ENCODE measurements at regions not wholly inside any gene's neighbourhood (a gene's known extent, or its start where the extent isn't known, plus 50 kb on each side); places are given as distances from the start of the nearest gene placed in this dataset.

DNA sequence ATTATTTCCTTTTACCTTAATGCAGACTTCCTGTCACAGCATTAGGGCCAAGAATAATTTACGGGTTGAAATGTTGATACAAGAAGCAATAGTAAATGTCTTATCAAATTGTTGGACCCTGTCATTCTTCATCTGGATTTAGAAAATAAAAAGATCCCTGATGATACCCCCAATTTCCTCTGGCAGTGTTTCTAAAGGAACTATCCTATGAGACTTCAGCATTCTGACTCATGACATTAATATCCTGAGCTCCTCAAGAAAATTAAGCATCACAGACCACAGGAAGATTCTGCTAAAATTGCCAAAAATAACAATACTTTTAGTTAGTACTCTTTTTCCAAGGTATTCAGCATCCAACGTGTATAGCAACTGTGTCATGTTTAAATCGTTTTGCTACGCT, 490.5 kb upstream of the ANKRD30A start:
- DNase-seq (ENCODE audit: low spot score), result no peak

DNA sequence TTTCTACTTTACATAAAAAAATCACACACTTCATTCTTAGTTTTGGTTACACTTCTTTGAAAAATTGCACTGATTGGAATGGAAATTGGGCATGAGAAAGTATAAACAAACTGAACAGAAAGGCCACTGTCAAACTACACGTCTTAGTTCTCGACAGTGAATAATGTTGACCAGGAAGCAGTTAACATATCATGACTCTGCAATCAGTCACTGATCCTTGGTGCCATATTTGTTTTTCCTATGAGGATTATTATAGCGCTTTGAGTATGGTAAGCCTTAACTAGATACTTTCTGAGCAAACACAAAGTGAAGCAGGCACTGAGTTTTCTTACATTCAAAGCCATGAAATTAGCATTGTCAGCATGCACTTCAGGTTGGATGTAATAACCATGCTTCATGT, 495.1 kb upstream of the ANKRD30A start:
- no peak for DNase-seq (ENCODE audit: low spot score)

GRCh38 chr10:36629476-36629875, 495.9 kb upstream of the ANKRD30A start:
- no peak for DNase-seq (ENCODE audit: low spot score)

DNA sequence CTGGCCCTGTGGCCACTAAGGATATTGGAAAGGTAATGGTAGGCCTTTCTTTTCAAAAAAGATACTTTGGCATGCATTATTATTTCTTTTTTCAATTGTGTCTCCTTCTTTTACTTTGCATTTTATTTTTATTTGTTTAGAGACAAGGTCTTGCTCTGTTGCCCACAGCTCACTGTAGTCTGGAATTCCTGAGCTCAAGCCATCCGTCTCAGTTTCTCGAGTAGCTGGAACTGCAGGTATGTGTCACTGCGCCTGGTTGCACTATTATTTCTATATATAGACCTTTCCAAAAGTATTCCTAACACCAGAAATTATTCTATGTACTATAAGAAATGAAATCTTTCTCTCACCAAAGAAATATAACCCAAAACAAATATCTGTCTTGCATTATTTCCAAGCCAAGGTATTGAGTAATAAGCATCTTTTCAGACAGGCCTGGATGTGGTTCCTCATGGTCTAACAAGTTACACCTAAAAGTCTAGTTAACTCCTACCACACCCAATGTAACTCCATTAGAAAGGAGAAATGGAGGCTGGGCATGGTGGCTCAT, 500.8 kb upstream of the ANKRD30A start:
- DNase-seq (ENCODE audit: low spot score), result no peak

DNA sequence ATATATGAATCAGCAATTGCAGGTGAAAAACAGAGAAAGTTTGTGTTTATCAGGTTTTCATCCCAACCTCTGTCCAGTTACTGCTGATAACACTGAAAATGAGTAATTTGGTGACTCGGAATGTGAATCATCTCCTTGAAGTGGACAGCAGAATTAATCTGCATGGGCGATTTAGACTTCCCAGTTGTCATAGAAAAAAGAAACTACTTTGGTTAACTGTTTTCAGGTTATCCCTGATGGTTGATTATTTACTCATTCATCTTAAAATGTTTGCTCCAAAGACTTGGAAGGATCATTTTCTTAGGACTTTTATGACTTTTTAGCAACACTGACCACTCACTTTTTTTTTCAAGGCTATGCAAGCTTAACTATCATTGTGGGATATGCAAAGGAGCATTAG, 504.1 kb upstream of the ANKRD30A start:
- DNase-seq (ENCODE audit: low spot score), result no peak

DNA sequence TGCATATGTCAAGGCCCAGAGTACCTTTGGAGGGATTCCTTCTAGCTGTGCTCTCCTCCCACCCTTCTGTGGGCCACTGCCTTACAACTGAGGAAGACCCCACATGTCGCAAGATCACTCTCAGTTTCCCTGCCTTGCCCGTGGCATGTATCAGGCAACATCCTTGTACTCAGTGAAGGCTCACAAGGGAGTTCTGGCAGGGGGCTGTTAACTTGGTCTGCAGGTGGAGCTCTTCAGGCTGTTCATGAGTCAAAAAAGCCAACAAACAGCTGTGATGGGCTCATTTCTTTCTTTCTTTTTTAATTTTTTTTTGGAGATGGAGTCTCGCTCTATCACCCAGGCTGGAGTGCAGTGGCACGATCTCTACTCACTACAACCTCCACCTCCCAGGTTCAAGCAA, 513.0 kb upstream of the ANKRD30A start:
- no peak for DNase-seq (ENCODE audit: low spot score)

- no peak for DNase-seq (ENCODE audit: low spot score)
Observed at GRCh38 chr10:36608866-36609265, 516.5 kb upstream of the ANKRD30A start.

DNA sequence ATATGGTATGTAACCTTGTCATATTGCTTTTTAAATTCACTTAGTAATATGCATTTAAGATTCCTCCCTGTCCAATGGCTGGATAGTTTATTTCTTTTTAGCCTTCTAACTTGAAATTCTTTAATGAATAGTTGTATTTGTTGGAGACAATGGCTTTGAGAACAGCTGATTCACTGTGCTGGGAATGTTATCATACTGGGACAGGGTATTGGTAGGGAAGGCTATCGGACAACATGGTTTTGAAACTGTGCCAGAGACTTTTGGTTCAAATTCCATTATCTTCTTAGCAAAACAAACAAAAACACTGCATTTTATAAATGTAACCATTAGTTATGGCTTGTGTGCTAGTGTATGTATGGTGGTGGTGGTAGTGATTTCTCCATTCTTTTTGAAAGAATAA, 517.1 kb upstream of the ANKRD30A start:
- no peak for DNase-seq (ENCODE audit: low spot score)

DNA sequence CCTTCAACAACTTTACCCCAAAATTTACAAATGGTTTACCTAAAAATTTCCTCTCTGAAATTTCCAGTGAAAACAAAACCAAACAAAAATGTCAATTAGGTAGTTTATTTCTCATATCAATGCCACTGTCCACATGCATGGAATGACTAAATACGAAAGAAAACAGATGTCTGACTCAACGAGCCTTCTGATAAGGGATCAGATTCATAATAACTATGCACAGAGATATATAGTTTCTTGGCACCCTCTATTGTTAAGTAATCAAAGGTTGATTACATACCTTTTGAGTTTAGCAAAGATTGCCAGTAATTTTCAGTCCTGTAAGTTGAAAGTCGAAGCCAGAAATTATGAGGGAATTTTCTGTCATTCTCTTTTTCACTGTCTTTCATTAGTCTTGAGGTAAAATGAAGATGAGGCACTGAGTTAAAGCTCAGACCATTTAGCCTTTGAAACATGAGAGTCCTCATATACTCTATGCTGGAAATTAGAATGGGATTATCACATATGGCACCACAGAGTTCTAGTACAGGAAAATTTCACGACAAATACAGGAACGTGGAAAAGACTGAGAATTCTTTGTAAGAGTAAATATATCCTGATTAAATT, 519.1 kb upstream of the ANKRD30A start:
- DNase-seq (ENCODE audit: low spot score), result no peak

DNA sequence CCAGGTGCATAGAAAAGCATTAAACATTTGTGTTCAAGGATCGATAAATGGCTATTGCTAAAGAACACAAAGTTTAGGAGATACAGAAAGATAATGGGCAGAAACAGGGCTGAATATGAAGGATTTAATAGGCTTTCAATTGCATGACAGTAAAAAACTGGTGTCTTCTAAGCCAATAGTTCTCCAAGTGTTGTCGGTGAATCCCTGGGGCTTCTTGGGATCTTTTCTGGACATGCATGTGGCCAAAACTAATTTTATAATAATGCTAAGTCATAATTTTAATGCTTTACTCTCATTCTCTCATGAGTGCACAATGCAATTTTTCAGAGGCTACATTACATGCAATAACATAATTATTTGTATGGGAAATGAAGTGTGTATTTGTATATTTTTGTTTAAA, 521.1 kb upstream of the ANKRD30A start:
- no peak for DNase-seq (ENCODE audit: low spot score)

GRCh38 chr10:36603688-36604087, 521.7 kb upstream of the ANKRD30A start:
- no peak for DNase-seq (ENCODE audit: low spot score)

- no peak for DNase-seq (ENCODE audit: low spot score)
Observed at GRCh38 chr10:36602374-36602773, 523.0 kb upstream of the ANKRD30A start.

GRCh38 chr10:36597756-36598320, 527.6 kb upstream of the ANKRD30A start:
- no peak for DNase-seq (ENCODE audit: low spot score)

GRCh38 chr10:36592964-36593363, 532.4 kb upstream of the ANKRD30A start:
- DNase-seq (ENCODE audit: low spot score), result no peak

GRCh38 chr10:36591436-36591835, 534.0 kb upstream of the ANKRD30A start:
- no peak for DNase-seq (ENCODE audit: low spot score)

DNA sequence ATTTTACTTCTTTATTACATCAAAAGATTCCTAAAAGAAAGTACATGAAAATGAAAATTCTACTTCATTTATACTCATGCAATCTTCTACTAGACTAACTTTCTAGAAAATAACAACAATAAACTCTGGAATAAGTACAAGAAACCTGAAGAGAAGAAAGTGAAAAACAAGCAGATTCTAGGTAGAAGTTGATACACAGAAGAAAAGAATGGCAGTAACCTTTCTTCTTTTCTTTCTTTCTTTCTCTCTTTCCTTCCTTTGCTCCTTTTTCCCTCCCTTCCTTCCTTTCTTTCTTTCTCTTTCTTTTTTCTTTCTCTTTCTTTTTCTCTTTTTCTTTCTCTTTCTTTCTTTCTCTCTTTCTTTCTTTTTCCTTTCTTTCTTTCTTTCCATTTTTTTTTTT, 541.7 kb upstream of the ANKRD30A start:
- no peak for DNase-seq (ENCODE audit: low spot score)

DNA sequence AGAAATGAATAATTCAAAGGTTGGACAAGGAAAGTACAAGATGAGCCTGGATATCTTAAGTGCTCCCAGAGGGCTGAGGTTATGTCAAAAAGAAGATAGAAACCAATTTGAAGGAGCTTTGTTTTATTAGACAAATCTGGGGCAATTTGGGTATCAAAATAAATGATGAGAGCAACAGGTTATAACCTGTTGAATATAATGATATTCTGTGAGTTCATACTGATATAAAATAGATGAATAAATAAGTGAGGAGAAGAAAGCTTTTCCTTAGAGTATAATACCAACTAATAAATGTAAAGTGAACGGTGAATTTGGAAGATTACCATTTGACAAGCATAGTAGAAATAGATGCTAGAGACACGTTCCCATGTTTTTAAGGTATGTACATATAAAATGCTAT, 544.2 kb upstream of the ANKRD30A start:
- DNase-seq (ENCODE audit: low spot score), result no peak

GRCh38 chr10:36578306-36578705, 547.1 kb upstream of the ANKRD30A start:
- DNase-seq (ENCODE audit: low spot score), result no peak

- DNase-seq (ENCODE audit: low spot score), result no peak
Observed at GRCh38 chr10:36577126-36577525, 548.3 kb upstream of the ANKRD30A start.

DNA sequence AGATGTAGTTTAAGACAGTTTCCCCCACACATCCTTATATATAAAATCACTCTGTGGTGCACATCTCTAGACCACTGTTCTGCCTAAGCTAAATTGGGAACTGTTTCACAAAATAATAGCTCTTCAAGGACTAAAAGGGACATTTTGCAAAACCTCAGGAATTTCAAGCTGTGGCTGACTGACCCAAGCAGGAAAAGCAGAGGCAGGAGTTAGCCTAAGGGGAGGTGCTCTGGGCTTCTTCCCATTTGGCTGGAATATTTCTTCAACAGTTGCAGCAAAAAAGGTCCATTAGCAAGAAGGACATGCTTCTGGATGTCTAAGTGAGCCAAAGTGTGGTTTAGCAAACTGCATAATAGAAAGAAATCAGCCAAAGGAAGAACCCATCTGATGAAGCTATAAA, 551.2 kb upstream of the ANKRD30A start:
- no peak for DNase-seq (ENCODE audit: low spot score)

GRCh38 chr10:36573246-36573645, 552.2 kb upstream of the ANKRD30A start:
- no peak for DNase-seq (ENCODE audit: low spot score)

GRCh38 chr10:36564433-36564832, 561.0 kb upstream of the ANKRD30A start:
- DNase-seq (ENCODE audit: low spot score), result no peak

GRCh38 chr10:36559412-36560400, 565.7 kb upstream of the ANKRD30A start:
- DNase-seq (ENCODE audit: low spot score), result no peak

All from LoVo (cell line).